NCI-H2227 (cell line): ENCODE measurements at regions not wholly inside any gene's neighbourhood (a gene's known extent, or its start where the extent isn't known, plus 50 kb on each side); places are given as distances from the start of the nearest gene placed in this dataset.

Experiments used
- DNase-seq: peaks from one replicate; lab custom pipeline; 2025; ENCODE audit not compliant: unreplicated experiment; lab: John Stamatoyannopoulos, UW

GRCh38 chr2:163370169-163370886 lies 365.5 kb downstream of the FIGN start:
- DNase-seq, result peak; percentile 9

GRCh38 chr2:163369111-163369510 lies 366.7 kb downstream of the FIGN start:
- DNase-seq, result no peak

DNA sequence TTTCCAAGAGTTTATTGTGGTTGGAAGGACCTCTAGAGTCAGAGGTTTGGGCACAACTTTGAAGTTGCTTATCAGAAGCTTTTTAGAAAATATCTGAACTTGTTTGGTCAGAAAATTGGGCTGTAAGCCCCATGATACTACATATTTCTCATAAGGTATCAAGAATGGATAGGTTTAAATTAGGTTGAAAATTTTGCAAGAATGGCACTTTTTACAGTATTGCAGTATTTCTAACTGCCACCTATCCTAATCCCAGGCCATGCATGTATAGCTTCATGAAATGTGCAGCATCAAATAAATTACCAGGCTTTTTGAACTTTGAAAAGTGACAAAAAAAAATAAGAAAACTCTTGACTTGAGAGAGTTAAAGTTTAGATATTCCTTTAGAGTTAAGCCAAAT lies 367.2 kb downstream of the FIGN start:
- DNase-seq, result no peak

- no peak for DNase-seq
These were observed 367.8 kb downstream of the FIGN start for GRCh38 chr2:163367825-163368582.

GRCh38 chr2:163364736-163365135 lies 371.1 kb downstream of the FIGN start:
- DNase-seq, result no peak

GRCh38 chr2:163353551-163353950 lies 382.3 kb downstream of the FIGN start:
- no peak for DNase-seq

- DNase-seq, result no peak
These were observed 383.8 kb downstream of the FIGN start for GRCh38 chr2:163351966-163352365.

- DNase-seq, result no peak
These were observed 384.7 kb downstream of the FIGN start for GRCh38 chr2:163351143-163351542.

DNA sequence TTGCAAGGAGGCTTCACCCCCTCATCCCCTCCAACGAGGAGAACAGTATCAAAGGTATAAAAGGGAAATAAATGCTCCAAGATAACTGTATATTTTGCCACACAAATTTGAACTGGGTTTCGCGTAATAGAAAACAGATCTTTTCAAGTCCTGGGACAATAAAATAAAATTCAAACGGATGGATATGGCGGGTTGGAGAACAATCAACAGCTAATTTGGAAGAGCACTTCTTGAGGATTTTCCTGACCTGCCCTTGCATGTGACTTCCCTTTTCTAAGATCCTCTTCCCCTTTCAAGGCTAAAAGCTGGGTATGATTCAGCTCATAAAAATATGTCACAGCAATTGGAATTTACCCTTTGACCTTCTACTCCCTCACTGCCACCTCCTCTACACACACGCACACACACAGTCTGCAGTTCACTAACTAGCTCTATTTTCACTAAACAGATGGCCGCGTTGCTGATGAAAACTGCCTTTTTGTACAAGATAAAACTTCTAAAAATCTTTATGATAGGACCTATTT lies 386.9 kb downstream of the FIGN start:
- peak; percentile 62 for DNase-seq

GRCh38 chr2:163347982-163348856 lies 387.6 kb downstream of the FIGN start:
- DNase-seq, result peak; percentile 43

- peak; percentile 87 for DNase-seq
These were observed 389.8 kb downstream of the FIGN start for GRCh38 chr2:163345795-163346573.

DNA sequence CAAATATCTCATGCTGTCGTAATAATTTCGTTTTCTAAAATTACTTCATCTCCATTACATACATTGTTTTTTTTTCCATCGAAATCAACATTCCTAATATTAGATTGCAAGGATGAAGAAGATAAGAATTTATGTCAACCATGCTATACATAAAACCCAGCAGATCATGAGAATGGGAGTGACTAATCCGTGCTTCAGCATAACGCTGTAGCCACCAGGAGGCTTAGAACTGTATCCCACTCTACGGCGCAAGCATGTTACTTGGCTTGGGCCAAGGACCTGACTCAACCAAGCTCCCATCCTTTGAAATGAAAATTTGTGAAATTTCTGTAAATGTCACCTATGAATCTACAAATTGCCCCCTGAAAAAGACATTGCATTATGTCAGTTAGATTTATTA lies 392.5 kb downstream of the FIGN start:
- no peak for DNase-seq

DNA sequence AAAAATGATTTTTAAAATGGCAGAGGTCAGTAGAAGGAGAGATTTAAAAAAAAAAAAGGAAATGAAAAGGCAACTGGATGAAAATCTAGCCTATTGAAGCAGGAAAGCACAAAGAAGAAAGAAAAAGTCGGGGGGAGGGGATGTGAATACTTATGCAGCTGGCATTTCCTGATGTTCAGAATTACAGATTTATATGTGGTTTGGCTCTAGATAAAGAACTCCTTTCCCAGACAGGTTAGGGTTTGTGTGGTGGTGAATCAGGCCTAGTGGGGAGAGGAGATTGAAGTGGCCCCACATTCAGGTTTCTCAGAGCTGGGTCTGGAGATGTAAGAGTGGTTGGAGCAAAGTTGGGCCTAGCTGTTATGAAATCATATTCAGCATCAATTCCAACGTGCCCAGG lies 394.4 kb downstream of the FIGN start:
- no peak for DNase-seq

GRCh38 chr2:163338270-163338669 lies 397.5 kb downstream of the FIGN start:
- DNase-seq, result no peak

DNA sequence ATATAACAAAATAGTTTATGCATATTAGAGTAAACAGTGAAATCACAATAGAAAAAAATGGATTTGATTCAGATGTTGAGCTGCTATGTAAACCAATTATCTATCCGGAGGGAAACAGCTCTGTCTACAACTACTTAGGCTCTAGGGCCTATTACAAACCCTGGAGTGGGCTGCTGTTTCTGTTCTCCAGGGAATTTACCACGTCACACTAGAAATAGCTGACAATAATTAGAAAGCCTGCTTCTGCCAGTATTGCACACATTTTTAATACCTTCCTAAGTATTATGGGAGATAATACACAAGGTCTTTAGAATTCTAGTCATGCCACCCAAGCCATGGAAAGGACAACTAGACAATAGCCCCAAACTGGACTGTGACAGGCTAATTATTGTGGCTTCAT lies 411.1 kb downstream of the FIGN start:
- peak; percentile 19 for DNase-seq

GRCh38 chr2:163319006-163319405 lies 416.8 kb downstream of the FIGN start:
- no peak for DNase-seq

DNA sequence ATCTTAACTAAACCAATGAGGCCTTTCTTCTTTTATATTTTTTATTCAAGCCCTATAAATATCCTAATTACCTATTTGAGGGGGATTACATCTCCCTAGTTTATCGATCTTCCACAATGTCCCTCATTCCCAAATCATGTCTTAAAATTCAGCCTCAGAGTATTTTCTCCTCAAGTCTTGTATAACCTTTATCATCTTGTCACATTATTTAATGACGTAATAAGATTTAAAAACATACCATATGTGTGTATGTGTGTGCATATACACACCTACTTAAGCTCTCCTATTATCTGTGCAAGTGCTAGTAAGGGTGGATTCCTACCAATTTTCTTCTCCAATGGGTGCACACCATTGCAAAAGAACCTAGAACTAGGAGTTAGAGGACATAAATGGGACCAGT lies 421.1 kb downstream of the FIGN start:
- no peak for DNase-seq

GRCh38 chr2:163312713-163313112 lies 423.1 kb downstream of the FIGN start:
- no peak for DNase-seq

- no peak for DNase-seq
These were observed 429.2 kb downstream of the FIGN start for GRCh38 chr2:163306647-163307046.

- no peak for DNase-seq
These were observed 433.7 kb downstream of the FIGN start for GRCh38 chr2:163302141-163302540.

DNA sequence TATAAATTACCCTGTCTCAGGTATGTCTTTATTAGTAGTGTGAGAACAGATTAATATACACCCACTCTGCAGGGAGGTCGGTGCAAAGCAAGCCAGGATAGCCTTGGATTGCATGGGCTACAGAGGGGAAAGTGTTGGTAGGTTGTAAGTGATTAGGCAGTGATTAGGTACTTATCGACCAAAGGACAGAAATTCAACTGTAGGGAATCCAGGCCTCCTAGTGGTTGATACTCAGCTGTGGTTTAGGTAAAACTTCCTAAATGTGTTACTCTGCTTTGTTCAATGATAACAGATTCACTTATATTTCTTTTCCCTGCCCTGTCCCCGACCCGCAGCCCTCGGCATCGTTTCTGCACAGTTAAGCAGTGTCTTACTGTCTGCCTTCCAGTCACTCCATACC lies 444.0 kb downstream of the FIGN start:
- no peak for DNase-seq
